WTC11 (cell line): ENCODE measurements at regions not wholly inside any gene's neighbourhood (a gene's known extent, or its start where the extent isn't known, plus 50 kb on each side); places are given as distances from the start of the nearest gene placed in this dataset.

ENCODE experiments used
- ATAC-seq: fragments of 200-7000 bp; cut with Tn5 transposase; 2 replicates; pipeline ENCODE4 v1.10.0; 2021; ENCODE audit warnings: mild to moderate bottlenecking, moderate library complexity
- CTCF ChIA-PET: fragments of 300-600 bp; sonication (Branson Sonifier 250); formaldehyde crosslinking; loops from one replicate; lab custom pipeline; 2021; ENCODE audit warnings: antibody characterized with exemption; lab: Charles Lee
- POLR2A ChIA-PET: fragments of 350-600 bp; sonication (Branson Sonifier 250); formaldehyde crosslinking; loops from one replicate; lab custom pipeline; 2021; ENCODE audit warnings: antibody characterized with exemption; lab: Charles Lee
- DNase-seq: peaks from one replicate; pipeline ENCODE4 v3.0.0; 2021; ENCODE audit warnings: low spot score
- H3K27ac Mint-ChIP-seq: 2 replicates; pipeline ENCODE4 v1.8.0; 2021; ENCODE audit warnings: mixed read lengths
- H3K27me3 Mint-ChIP-seq: 2 replicates; pipeline ENCODE4 v1.8.0; 2021; ENCODE audit warnings: low read depth, mild to moderate bottlenecking, moderate library complexity, mixed read lengths
- H3K36me3 Mint-ChIP-seq: 2 replicates; pipeline ENCODE4 v1.8.0; 2021; ENCODE audit warnings: mixed read lengths
- H3K4me1 Mint-ChIP-seq: 2 replicates; pipeline ENCODE4 v1.8.0; 2022; ENCODE audit warnings: mixed read lengths
- H3K4me3 Mint-ChIP-seq: 2 replicates; pipeline ENCODE4 v1.8.0; 2021; ENCODE audit warnings: mild to moderate bottlenecking, moderate library complexity, mixed read lengths
- H3K9me3 Mint-ChIP-seq: 2 replicates; pipeline ENCODE4 v1.8.0; 2021; ENCODE audit warnings: mixed read lengths
- ATF2 ChIP-seq: sonication (generic); formaldehyde crosslinking; IDR thresholded peaks from 2 replicates; pipeline ENCODE4 v1.8.1; 2022; ENCODE audit warnings: low read depth, missing genetic modification reagents, borderline replicate concordance
- ATF6 ChIP-seq: sonication (generic); formaldehyde crosslinking; IDR thresholded peaks from 2 replicates; pipeline ENCODE4 v1.8.1; 2023; ENCODE audit warnings: mild to moderate bottlenecking, missing genetic modification reagents
- CBFB ChIP-seq: sonication (generic); formaldehyde crosslinking; IDR thresholded peaks from 2 replicates; pipeline ENCODE4 v1.8.1; 2022; ENCODE audit warnings: mild to moderate bottlenecking, low read depth, missing genetic modification reagents
- FOXP4 ChIP-seq: sonication (generic); formaldehyde crosslinking; IDR thresholded peaks from 2 replicates; pipeline ENCODE4 v1.8.0; 2022; ENCODE audit warnings: mild to moderate bottlenecking, missing genetic modification reagents
- NFATC4 ChIP-seq: fragments of 250-450 bp; sonication (Bioruptor Pico); IDR thresholded peaks from 2 replicates; pipeline ENCODE4 v1.9.0; 2021; ENCODE audit warnings: mild to moderate bottlenecking
- OVOL2 ChIP-seq: fragments of 250-450 bp; sonication (Bioruptor Pico); IDR thresholded peaks from 2 replicates; pipeline ENCODE4 v1.9.0; 2021; ENCODE audit warnings: mild to moderate bottlenecking, borderline replicate concordance
- TP53 ChIP-seq: sonication (generic); formaldehyde crosslinking; IDR thresholded peaks from 2 replicates; pipeline ENCODE4 v1.8.1; 2023; ENCODE audit warnings: mild to moderate bottlenecking, missing genetic modification reagents
- ZBTB21 ChIP-seq: sonication (generic); formaldehyde crosslinking; IDR thresholded peaks from 2 replicates; pipeline ENCODE4 v1.8.1; 2023; ENCODE audit warnings: mild to moderate bottlenecking, missing genetic modification reagents, borderline replicate concordance
- ZNF121 ChIP-seq: sonication (generic); formaldehyde crosslinking; IDR thresholded peaks from 2 replicates; pipeline ENCODE4 v1.8.0; 2023; ENCODE audit warnings: missing genetic modification reagents
- ZNF263 ChIP-seq: sonication (generic); formaldehyde crosslinking; IDR thresholded peaks from 2 replicates; pipeline ENCODE4 v1.8.1; 2022; ENCODE audit warnings: low read depth, mild to moderate bottlenecking, moderate library complexity, missing genetic modification reagents
- ZNF396 ChIP-seq: fragments of 250-450 bp; sonication (Bioruptor Pico); IDR thresholded peaks from 2 replicates; pipeline ENCODE4 v1.8.0; 2021; ENCODE audit warnings: mild to moderate bottlenecking, moderate library complexity, borderline replicate concordance
- TF ChIP-seq, protein P1 (sequence below): sonication (generic); formaldehyde crosslinking; IDR thresholded peaks from 2 replicates; pipeline ENCODE4 v1.8.0; 2022; ENCODE audit warnings: missing genetic modification reagents
- TF ChIP-seq, protein P2 (sequence below): sonication (generic); formaldehyde crosslinking; IDR thresholded peaks from 2 replicates; pipeline ENCODE4 v1.8.1; 2022; ENCODE audit warnings: mild to moderate bottlenecking, missing genetic modification reagents, moderate library complexity, borderline replicate concordance

- ATAC-seq (no peak), DNase-seq (no peak)
- ChIA-PET CTCF (no interaction called here), POLR2A (no interaction called here)
- TF ChIP-seq CBFB (CRISPR knock-in tag) (no peak), ZNF121 (CRISPR knock-in tag) (no peak), OVOL2 (CRISPR knock-in tag) (no peak), FOXP4 (CRISPR knock-in tag) (no peak), NFATC4 (CRISPR knock-in tag) (no peak), ATF2 (no peak), TP53 (CRISPR knock-in tag) (no peak), ZBTB21 (no peak), ATF6 (CRISPR knock-in tag) (no peak)
- Mint-ChIP-seq H3K9me3 (peaks cover 25% of the 10 kb centered on the region), H3K36me3 (0 out of 2 replicates have a peak, but pooled peaks cover 6% of the 10 kb centered on the region), H3K27ac (no peak overlapping the region), H3K4me3 (no peak overlapping the region), H3K4me1 (no peaks in the 10 kb centered on the region), H3K27me3 (no peaks in the 10 kb centered on the region; the same call in 1 of the 2 replicates)
These were observed 57.6 kb downstream of the GSX2 start for GRCh38 chr4:54157606-54158005.

- H3K9me3 Mint-ChIP-seq = peaks cover 19% of the 10 kb centered on the region
- no peak overlapping the region for H3K4me3 Mint-ChIP-seq
- no peak overlapping the region for H3K27ac Mint-ChIP-seq
- POLR2A ChIA-PET = no interaction called here
- no peak for DNase-seq
- no peaks in the 10 kb centered on the region for H3K27me3 Mint-ChIP-seq
- H3K36me3 Mint-ChIP-seq = 0 out of 2 replicates have a peak, but pooled peaks cover 6% of the 10 kb centered on the region
- ATAC-seq = no peak
- CTCF ChIA-PET = no interaction called here
- TF ChIP-seq OVOL2 (CRISPR knock-in tag) (no peak), ZNF396 (CRISPR knock-in tag) (no peak), ZNF263 (CRISPR knock-in tag) (no peak)
- TF ChIP-seq, protein P1, sequence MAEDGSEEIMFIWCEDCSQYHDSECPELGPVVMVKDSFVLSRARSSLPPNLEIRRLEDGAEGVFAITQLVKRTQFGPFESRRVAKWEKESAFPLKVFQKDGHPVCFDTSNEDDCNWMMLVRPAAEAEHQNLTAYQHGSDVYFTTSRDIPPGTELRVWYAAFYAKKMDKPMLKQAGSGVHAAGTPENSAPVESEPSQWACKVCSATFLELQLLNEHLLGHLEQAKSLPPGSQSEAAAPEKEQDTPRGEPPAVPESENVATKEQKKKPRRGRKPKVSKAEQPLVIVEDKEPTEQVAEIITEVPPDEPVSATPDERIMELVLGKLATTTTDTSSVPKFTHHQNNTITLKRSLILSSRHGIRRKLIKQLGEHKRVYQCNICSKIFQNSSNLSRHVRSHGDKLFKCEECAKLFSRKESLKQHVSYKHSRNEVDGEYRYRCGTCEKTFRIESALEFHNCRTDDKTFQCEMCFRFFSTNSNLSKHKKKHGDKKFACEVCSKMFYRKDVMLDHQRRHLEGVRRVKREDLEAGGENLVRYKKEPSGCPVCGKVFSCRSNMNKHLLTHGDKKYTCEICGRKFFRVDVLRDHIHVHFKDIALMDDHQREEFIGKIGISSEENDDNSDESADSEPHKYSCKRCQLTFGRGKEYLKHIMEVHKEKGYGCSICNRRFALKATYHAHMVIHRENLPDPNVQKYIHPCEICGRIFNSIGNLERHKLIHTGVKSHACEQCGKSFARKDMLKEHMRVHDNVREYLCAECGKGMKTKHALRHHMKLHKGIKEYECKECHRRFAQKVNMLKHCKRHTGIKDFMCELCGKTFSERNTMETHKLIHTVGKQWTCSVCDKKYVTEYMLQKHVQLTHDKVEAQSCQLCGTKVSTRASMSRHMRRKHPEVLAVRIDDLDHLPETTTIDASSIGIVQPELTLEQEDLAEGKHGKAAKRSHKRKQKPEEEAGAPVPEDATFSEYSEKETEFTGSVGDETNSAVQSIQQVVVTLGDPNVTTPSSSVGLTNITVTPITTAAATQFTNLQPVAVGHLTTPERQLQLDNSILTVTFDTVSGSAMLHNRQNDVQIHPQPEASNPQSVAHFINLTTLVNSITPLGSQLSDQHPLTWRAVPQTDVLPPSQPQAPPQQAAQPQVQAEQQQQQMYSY (CRISPR knock-in tag) = no peak
- TF ChIP-seq, protein P2, sequence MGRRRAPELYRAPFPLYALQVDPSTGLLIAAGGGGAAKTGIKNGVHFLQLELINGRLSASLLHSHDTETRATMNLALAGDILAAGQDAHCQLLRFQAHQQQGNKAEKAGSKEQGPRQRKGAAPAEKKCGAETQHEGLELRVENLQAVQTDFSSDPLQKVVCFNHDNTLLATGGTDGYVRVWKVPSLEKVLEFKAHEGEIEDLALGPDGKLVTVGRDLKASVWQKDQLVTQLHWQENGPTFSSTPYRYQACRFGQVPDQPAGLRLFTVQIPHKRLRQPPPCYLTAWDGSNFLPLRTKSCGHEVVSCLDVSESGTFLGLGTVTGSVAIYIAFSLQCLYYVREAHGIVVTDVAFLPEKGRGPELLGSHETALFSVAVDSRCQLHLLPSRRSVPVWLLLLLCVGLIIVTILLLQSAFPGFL (CRISPR knock-in tag) = no peak
- H3K4me1 Mint-ChIP-seq = no peaks in the 10 kb centered on the region
These were observed 59.6 kb downstream of the GSX2 start for GRCh38 chr4:54159543-54159942.
